ENCODE measurements at regions not wholly inside any gene's neighbourhood (a gene's known extent, or its start where the extent isn't known, plus 50 kb on each side); places are given as distances from the start of the nearest gene placed in this dataset.

DNA sequence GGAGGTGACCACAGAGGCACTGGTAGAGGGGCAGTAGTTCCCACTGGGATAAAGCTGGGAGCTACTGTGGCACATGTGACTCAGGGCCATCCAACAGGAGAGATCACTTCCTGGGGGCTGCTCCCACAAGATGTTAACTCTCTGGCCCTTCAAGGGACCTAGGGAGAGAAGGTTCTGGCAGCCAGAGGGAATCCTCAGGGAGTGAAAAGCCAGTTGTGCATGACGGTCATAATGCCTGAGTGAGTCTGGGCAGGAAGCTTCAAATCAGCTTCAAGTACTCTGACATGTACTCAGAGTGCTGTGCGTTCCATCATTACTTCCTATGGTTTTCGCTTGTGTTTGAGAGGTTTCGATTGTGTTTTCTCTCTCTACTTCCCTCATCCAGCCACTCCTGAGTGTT is 388.5 kb downstream of the GABRG2 start (continued):
- no peak for TF ChIP-seq ZBTB21 (CRISPR knock-in tag; IDR thresholded peaks at IDR 0.05; ENCODE audit: borderline replicate concordance)
- no peak for TF ChIP-seq FOXJ3 (CRISPR knock-in tag; IDR thresholded peaks at IDR 0.05; ENCODE audit: borderline replicate concordance)
- no peak for TF ChIP-seq SOX15 (CRISPR knock-in tag; IDR thresholded peaks at IDR 0.05)
- TF ChIP-seq ESRRA (CRISPR knock-in tag; IDR thresholded peaks at IDR 0.05; ENCODE audit: borderline replicate concordance) = no peak
- TF ChIP-seq TEAD4 (CRISPR knock-in tag; IDR thresholded peaks at IDR 0.05) = no peak

DNA sequence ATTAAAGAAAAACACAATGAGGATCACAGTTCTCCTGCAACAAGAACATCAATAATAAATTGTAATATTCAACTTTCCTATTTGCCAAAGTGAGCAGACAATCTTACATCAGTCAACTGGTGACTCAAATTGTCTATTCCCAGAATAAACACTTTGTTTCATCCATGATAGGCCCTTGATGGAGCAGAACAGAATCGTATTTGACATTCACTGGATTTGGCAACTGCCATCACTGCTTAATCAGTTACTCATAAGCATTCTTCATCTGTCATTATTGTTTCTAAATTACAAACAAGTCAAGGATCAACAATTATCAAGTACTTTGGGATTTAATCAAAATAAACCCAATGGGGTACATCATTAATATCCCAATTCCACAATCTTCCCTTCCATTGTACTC is 398.4 kb downstream of the GABRG2 start:
- CTCF ChIA-PET = no interaction called here
- TF ChIP-seq CREB1 (CRISPR knock-in tag; IDR thresholded peaks at IDR 0.05) (no peak), FOXP1 (CRISPR knock-in tag; IDR thresholded peaks at IDR 0.05; ENCODE audit: borderline replicate concordance) (no peak), GTF2I (CRISPR knock-in tag; conservative IDR thresholded peaks at IDR 0.05) (no peak), ETV6 (CRISPR knock-in tag; IDR thresholded peaks at IDR 0.05) (no peak), HMGA2 (CRISPR knock-in tag; IDR thresholded peaks at IDR 0.05) (no peak), NFE2L1 (CRISPR knock-in tag; IDR thresholded peaks at IDR 0.05) (no peak)
- TF ChIP-seq, protein P1, sequence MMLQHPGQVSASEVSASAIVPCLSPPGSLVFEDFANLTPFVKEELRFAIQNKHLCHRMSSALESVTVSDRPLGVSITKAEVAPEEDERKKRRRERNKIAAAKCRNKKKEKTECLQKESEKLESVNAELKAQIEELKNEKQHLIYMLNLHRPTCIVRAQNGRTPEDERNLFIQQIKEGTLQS (CRISPR knock-in tag; conservative IDR thresholded peaks at IDR 0.05) = no peak
- TF ChIP-seq, protein P2, sequence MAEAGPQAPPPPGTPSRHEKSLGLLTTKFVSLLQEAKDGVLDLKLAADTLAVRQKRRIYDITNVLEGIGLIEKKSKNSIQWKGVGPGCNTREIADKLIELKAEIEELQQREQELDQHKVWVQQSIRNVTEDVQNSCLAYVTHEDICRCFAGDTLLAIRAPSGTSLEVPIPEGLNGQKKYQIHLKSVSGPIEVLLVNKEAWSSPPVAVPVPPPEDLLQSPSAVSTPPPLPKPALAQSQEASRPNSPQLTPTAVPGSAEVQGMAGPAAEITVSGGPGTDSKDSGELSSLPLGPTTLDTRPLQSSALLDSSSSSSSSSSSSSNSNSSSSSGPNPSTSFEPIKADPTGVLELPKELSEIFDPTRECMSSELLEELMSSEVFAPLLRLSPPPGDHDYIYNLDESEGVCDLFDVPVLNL (CRISPR knock-in tag; IDR thresholded peaks at IDR 0.05; ENCODE audit: borderline replicate concordance, low read depth) = no peak
- TF ChIP-seq, protein P3, sequence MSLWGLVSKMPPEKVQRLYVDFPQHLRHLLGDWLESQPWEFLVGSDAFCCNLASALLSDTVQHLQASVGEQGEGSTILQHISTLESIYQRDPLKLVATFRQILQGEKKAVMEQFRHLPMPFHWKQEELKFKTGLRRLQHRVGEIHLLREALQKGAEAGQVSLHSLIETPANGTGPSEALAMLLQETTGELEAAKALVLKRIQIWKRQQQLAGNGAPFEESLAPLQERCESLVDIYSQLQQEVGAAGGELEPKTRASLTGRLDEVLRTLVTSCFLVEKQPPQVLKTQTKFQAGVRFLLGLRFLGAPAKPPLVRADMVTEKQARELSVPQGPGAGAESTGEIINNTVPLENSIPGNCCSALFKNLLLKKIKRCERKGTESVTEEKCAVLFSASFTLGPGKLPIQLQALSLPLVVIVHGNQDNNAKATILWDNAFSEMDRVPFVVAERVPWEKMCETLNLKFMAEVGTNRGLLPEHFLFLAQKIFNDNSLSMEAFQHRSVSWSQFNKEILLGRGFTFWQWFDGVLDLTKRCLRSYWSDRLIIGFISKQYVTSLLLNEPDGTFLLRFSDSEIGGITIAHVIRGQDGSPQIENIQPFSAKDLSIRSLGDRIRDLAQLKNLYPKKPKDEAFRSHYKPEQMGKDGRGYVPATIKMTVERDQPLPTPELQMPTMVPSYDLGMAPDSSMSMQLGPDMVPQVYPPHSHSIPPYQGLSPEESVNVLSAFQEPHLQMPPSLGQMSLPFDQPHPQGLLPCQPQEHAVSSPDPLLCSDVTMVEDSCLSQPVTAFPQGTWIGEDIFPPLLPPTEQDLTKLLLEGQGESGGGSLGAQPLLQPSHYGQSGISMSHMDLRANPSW (CRISPR knock-in tag; conservative IDR thresholded peaks at IDR 0.05; ENCODE audit: low read depth) = no peak
- H3K4me1 Mint-ChIP-seq = no peaks in the 10 kb centered on the region
- no peaks in the 10 kb centered on the region; the same call in 1 of the 2 replicates for H3K27me3 Mint-ChIP-seq (ENCODE audit: low read depth)
- DNase-seq (ENCODE audit: low spot score) (no peak), ATAC-seq (no peak)
- H3K9me3 Mint-ChIP-seq = peaks cover 15% of the 10 kb centered on the region
- POLR2A ChIA-PET = no interaction called here
- H3K36me3 Mint-ChIP-seq = no peaks in the 10 kb centered on the region
- H3K27ac Mint-ChIP-seq = no peak overlapping the region
- H3K4me3 Mint-ChIP-seq = no peak overlapping the region

DNA sequence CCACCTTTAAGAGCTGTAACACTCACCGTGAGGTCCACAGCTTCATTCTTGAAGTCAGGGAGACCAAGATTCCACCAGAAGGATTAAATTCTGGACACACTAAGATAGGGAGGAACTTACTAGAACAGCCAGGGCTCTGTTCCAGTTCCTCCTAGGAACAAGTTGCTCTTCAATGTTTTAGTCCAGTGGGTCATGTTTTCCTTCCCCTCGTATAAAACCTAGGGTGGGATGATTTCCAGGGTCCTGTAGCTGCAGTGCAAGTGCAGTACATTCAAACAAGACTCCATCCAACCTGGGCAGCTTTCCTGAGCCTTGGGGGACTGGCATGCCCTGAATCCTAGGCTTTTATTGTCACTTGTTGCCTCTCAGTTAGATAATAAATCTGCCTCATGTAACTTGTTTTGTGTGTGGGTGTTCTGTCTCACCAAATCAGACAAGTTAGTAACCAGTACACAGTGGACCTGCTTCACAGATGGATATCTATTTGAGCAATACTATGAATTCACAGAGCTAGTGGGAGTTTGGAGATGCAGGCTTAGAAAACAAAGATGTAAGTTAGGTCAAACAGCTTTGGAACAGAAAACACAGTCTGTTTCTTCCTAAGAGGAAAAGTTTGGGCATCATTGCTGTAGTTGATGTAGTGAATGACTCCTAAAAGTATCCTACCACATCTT is 405.6 kb downstream of the GABRG2 start:
- Mint-ChIP-seq H3K4me3 (no peak overlapping the region), H3K4me1 (no peaks in the 10 kb centered on the region), H3K36me3 (no peaks in the 10 kb centered on the region; the same call in 1 of the 2 replicates), H3K27ac (no peak overlapping the region), H3K27me3 (ENCODE audit: low read depth) (no peaks in the 10 kb centered on the region; the same call in 1 of the 2 replicates), H3K9me3 (peaks cover 28% of the 10 kb centered on the region)
- ChIA-PET POLR2A (no interaction called here), CTCF (no interaction called here)
- no peak for ATAC-seq
- no peak for DNase-seq (ENCODE audit: low spot score)
- TF ChIP-seq TEAD1 (CRISPR knock-in tag; IDR thresholded peaks at IDR 0.05) = no peak
- no peak for TF ChIP-seq OVOL2 (CRISPR knock-in tag; IDR thresholded peaks at IDR 0.05; ENCODE audit: borderline replicate concordance)
- TF ChIP-seq, protein P4, sequence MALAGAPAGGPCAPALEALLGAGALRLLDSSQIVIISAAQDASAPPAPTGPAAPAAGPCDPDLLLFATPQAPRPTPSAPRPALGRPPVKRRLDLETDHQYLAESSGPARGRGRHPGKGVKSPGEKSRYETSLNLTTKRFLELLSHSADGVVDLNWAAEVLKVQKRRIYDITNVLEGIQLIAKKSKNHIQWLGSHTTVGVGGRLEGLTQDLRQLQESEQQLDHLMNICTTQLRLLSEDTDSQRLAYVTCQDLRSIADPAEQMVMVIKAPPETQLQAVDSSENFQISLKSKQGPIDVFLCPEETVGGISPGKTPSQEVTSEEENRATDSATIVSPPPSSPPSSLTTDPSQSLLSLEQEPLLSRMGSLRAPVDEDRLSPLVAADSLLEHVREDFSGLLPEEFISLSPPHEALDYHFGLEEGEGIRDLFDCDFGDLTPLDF (CRISPR knock-in tag; IDR thresholded peaks at IDR 0.05) = no peak
- TF ChIP-seq, protein P5, sequence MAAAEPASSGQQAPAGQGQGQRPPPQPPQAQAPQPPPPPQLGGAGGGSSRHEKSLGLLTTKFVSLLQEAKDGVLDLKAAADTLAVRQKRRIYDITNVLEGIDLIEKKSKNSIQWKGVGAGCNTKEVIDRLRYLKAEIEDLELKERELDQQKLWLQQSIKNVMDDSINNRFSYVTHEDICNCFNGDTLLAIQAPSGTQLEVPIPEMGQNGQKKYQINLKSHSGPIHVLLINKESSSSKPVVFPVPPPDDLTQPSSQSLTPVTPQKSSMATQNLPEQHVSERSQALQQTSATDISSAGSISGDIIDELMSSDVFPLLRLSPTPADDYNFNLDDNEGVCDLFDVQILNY (CRISPR knock-in tag; IDR thresholded peaks at IDR 0.05) = no peak
- TF ChIP-seq, protein P1 (CRISPR knock-in tag; conservative IDR thresholded peaks at IDR 0.05) = no peak
- TF ChIP-seq IRF2 (CRISPR knock-in tag; IDR thresholded peaks at IDR 0.05; ENCODE audit: borderline replicate concordance, low read depth) = no peak
- no peak for TF ChIP-seq ZNF138 (CRISPR knock-in tag; conservative IDR thresholded peaks at IDR 0.05)
- no peak for TF ChIP-seq ZNF232 (CRISPR knock-in tag; IDR thresholded peaks at IDR 0.05)
- TF ChIP-seq ESRRA (CRISPR knock-in tag; IDR thresholded peaks at IDR 0.05; ENCODE audit: borderline replicate concordance) = no peak
- no peak for TF ChIP-seq NR1H2 (CRISPR knock-in tag; IDR thresholded peaks at IDR 0.05)
- TF ChIP-seq, protein P6, sequence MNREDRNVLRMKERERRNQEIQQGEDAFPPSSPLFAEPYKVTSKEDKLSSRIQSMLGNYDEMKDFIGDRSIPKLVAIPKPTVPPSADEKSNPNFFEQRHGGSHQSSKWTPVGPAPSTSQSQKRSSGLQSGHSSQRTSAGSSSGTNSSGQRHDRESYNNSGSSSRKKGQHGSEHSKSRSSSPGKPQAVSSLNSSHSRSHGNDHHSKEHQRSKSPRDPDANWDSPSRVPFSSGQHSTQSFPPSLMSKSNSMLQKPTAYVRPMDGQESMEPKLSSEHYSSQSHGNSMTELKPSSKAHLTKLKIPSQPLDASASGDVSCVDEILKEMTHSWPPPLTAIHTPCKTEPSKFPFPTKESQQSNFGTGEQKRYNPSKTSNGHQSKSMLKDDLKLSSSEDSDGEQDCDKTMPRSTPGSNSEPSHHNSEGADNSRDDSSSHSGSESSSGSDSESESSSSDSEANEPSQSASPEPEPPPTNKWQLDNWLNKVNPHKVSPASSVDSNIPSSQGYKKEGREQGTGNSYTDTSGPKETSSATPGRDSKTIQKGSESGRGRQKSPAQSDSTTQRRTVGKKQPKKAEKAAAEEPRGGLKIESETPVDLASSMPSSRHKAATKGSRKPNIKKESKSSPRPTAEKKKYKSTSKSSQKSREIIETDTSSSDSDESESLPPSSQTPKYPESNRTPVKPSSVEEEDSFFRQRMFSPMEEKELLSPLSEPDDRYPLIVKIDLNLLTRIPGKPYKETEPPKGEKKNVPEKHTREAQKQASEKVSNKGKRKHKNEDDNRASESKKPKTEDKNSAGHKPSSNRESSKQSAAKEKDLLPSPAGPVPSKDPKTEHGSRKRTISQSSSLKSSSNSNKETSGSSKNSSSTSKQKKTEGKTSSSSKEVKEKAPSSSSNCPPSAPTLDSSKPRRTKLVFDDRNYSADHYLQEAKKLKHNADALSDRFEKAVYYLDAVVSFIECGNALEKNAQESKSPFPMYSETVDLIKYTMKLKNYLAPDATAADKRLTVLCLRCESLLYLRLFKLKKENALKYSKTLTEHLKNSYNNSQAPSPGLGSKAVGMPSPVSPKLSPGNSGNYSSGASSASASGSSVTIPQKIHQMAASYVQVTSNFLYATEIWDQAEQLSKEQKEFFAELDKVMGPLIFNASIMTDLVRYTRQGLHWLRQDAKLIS (CRISPR knock-in tag; IDR thresholded peaks at IDR 0.05; ENCODE audit: borderline replicate concordance) = no peak

All from WTC11 (cell line).